Endothelial cell of umbilical vein (primary cell): ENCODE measurements at regions not wholly inside any gene's neighbourhood (a gene's known extent, or its start where the extent isn't known, plus 50 kb on each side); places are given as distances from the start of the nearest gene placed in this dataset.

Source experiments
- BruUV-seq: library from RNA; stranded (reverse); fragments of 400-500 nt; replicated peaks from 2 replicates; lab custom pipeline; 2021; lab: Mats Ljungman, UMichigan
- CTCF ChIA-PET: fragments of 300-600, 350-600 bp; sonication (Branson Sonifier 250); formaldehyde crosslinking; loops from one replicate; lab custom pipeline; 2021; ENCODE audit warnings: antibody characterized with exemption, inconsistent platforms; lab: Charles Lee
- POLR2A ChIA-PET: fragments of 300-600, 350-600 bp; sonication (Branson Sonifier 250); formaldehyde crosslinking; loops from one replicate; lab custom pipeline; 2021; ENCODE audit warnings: antibody characterized with exemption, inconsistent platforms; lab: Charles Lee
- DNase-seq: peaks from one replicate; pipeline ENCODE4 v3.0.0-alpha.2; 2011; ENCODE audit warnings: low read depth, low spot score
- FAIRE-seq: peaks from 2 replicates; lab custom pipeline; 2011; peaks lifted over from hg19 to GRCh38; lab: Jason Lieb, UNC
- H2AFZ ChIP-seq: 2 replicates; pipeline ENCODE4 v1.6.0; 2012; ENCODE audit warnings: low read depth, low read length, control low read depth, inconsistent platforms
- H3K27ac ChIP-seq: 2 replicates; pipeline ENCODE4 v1.5.1; 2011; ENCODE audit warnings: low read depth, mild to moderate bottlenecking, control low read depth, low read length, moderate library complexity; ENCODE audit not compliant: insufficient read depth
- H3K27me3 ChIP-seq, 2 experiments: 2 replicates each; pipeline versions ENCODE4 v1.6.0 to v1.6.1; 2011; ENCODE audit warnings: low read length in 2 of 2, mixed read lengths in 1 of 2; ENCODE audit not compliant: control insufficient read depth in 2 of 2, insufficient read depth in 2 of 2
- H3K36me3 ChIP-seq, 2 experiments: 2 replicates in 1 of 2; 3 replicates in 1 of 2; pipeline ENCODE4 v1.5.1; 2011; ENCODE audit warnings: low read length in 2 of 2, mild to moderate bottlenecking in 1 of 2, moderate library complexity in 1 of 2; ENCODE audit not compliant: control insufficient read depth in 2 of 2, insufficient read depth in 2 of 2; ENCODE audit errors: extremely low read depth in 1 of 2
- H3K4me1 ChIP-seq: 3 replicates; pipeline ENCODE4 v1.5.1; 2011; ENCODE audit warnings: mild to moderate bottlenecking, low read length; ENCODE audit not compliant: control insufficient read depth, insufficient read depth; ENCODE audit errors: extremely low read depth
- H3K4me2 ChIP-seq: 2 replicates; pipeline ENCODE4 v1.6.1; 2011; ENCODE audit warnings: low read length, control low read depth, mixed read lengths; ENCODE audit not compliant: insufficient read depth
- H3K4me3 ChIP-seq, 3 experiments: fragments of 200-600 bp in 1 of 3; sonication (generic), shearing (Covaris generic) in 1 of 3; replicated peaks in 1 of 3; 2 replicates each; pipeline ENCODE4 v1.5.1; 2011 to 2016; ENCODE audit warnings: control low read depth in 3 of 3, low read length in 3 of 3, mild to moderate bottlenecking in 2 of 3, inconsistent platforms in 1 of 3, low read depth in 1 of 3, moderate library complexity in 1 of 3; ENCODE audit not compliant: insufficient read depth in 1 of 3
- H3K79me2 ChIP-seq: 2 replicates; pipeline ENCODE4 v1.6.0; 2012; ENCODE audit warnings: low read length, inconsistent platforms; ENCODE audit not compliant: control insufficient read depth, insufficient read depth
- H3K9ac ChIP-seq: replicated peaks from 2 replicates; pipeline ENCODE3; 2011; ENCODE audit warnings: low read length, control low read depth; ENCODE audit not compliant: insufficient read depth; ENCODE audit errors: extremely low read depth
- H3K9me1 ChIP-seq: replicated peaks from 3 replicates; pipeline ENCODE4 v1.6.0; 2011; ENCODE audit warnings: mild to moderate bottlenecking, low read length; ENCODE audit not compliant: control insufficient read depth, insufficient read depth; ENCODE audit errors: extremely low read depth
- H3K9me3 ChIP-seq: replicated peaks from 2 replicates; pipeline ENCODE4 v1.5.1; 2012; ENCODE audit warnings: low read length, inconsistent platforms; ENCODE audit not compliant: control insufficient read depth, insufficient read depth
- H4K20me1 ChIP-seq: replicated peaks from 2 replicates; pipeline ENCODE3; 2011; ENCODE audit warnings: mild to moderate bottlenecking, low read length; ENCODE audit not compliant: control insufficient read depth, insufficient read depth; ENCODE audit errors: extremely low read depth
- EZH2 ChIP-seq: IDR thresholded peaks from 2 replicates; pipeline ENCODE4 v1.6.1; 2012; ENCODE audit warnings: borderline replicate concordance, low read depth, mild to moderate bottlenecking, moderate library complexity, low read length, inconsistent platforms; ENCODE audit not compliant: severe bottlenecking
- FOS ChIP-seq: IDR thresholded peaks from 2 replicates; pipeline ENCODE4 v1.6.1; 2011; ENCODE audit warnings: mild to moderate bottlenecking, low read length, moderate library complexity, borderline replicate concordance; ENCODE audit not compliant: insufficient read depth
- GATA2 ChIP-seq: IDR thresholded peaks from 2 replicates; pipeline ENCODE4 v1.7.0; 2011; ENCODE audit warnings: low read depth, mild to moderate bottlenecking, moderate library complexity, mixed read lengths, low read length; ENCODE audit not compliant: insufficient read length, insufficient read depth
- JUN ChIP-seq: IDR thresholded peaks from 2 replicates; pipeline ENCODE4 v1.6.1; 2011; ENCODE audit warnings: borderline replicate concordance, low read depth; ENCODE audit not compliant: insufficient read length, insufficient read depth
- MYC ChIP-seq: IDR thresholded peaks from one replicate; pipeline ENCODE4 v1.6.1; 2011; ENCODE audit warnings: mild to moderate bottlenecking, low read depth, low read length
- POLR2A ChIP-seq: IDR thresholded peaks from 2 replicates; pipeline ENCODE4 v1.6.1; 2012; ENCODE audit warnings: low read depth, mild to moderate bottlenecking, control low read depth, low read length
- POLR2AphosphoS5 ChIP-seq: IDR thresholded peaks from 2 replicates; pipeline ENCODE4 v1.6.1; 2012; ENCODE audit warnings: low read depth, mild to moderate bottlenecking, control low read depth, low read length, moderate library complexity; ENCODE audit not compliant: insufficient read depth
- dilution Hi-C: fragments of 300-500 bp; cut with MboI; formaldehyde crosslinking; loops from one replicate; pipeline ENCODE4 v1.15.0; 2019; ENCODE audit warnings: low sequenced_read_pairs; ENCODE audit not compliant: extremely low pct_ligation_motif_present
- intact Hi-C: fragments of 100-400 bp; cut with micrococcal nuclease; formaldehyde crosslinking; loops from one replicate; pipeline ENCODE4 v1.10.0; 2022
- TF ChIP-seq, protein P1 (sequence below), 2 donors: IDR thresholded peaks; 1 replicate in 1 of 2; 2 replicates in 1 of 2; pipeline ENCODE4 v1.5.1; 2011; ENCODE audit warnings: low read length in 2 of 2, mild to moderate bottlenecking in 2 of 2, moderate library complexity in 2 of 2, control low read depth in 1 of 2, inconsistent platforms in 1 of 2, low read depth in 1 of 2; ENCODE audit not compliant: insufficient read depth in 1 of 2; ENCODE audit errors: extremely low read depth in 1 of 2
- TF ChIP-seq, protein P2 (sequence below): IDR thresholded peaks from 2 replicates; pipeline ENCODE4 v1.6.1; 2011; ENCODE audit not compliant: insufficient read depth, insufficient read length

DNA sequence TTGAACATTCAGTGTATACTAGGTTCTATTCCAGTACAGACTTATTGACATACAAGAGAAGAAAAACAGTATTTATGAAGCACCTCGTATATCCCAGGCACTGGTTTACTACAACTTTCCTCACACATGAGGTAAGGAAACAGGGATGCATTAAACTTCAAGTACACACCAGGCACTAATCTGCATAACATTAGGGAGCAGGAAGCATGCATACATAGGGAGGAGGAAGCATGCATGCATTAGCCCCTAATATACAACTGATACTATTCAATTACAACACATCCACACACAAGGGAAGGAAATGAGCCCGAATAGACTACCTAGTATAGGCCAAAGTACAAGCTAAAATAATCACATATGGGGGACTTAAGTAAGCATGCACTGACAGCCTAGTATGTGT is 525.3 kb downstream of the SUCLG1 start:
- FAIRE-seq (no peak), DNase-seq (no peak)
- H3K9me1 ChIP-seq, result no peaks in the 10 kb centered on the region
- H3K27me3 ChIP-seq, result no peaks in the 10 kb centered on the region
- no peaks in the 10 kb centered on the region for H3K79me2 ChIP-seq
- intact Hi-C loops, result no loop called here
- dilution Hi-C loops, result no loop called here
- no peaks in the 10 kb centered on the region for H3K9me3 ChIP-seq
- H3K4me3 ChIP-seq, result no peak overlapping the region
- POLR2A ChIA-PET, result no interaction called here
- H3K4me2 ChIP-seq, result no peak overlapping the region
- no peak overlapping the region for H2AFZ ChIP-seq
- H3K9ac ChIP-seq, result no peak overlapping the region
- BruUV-seq, result no TSS peak
- TF ChIP-seq EZH2 (no peak), POLR2AphosphoS5 (no peak), POLR2A (no peak), FOS (no peak), JUN (no peak), GATA2 (no peak), MYC (no peak)
- TF ChIP-seq, protein P1, sequence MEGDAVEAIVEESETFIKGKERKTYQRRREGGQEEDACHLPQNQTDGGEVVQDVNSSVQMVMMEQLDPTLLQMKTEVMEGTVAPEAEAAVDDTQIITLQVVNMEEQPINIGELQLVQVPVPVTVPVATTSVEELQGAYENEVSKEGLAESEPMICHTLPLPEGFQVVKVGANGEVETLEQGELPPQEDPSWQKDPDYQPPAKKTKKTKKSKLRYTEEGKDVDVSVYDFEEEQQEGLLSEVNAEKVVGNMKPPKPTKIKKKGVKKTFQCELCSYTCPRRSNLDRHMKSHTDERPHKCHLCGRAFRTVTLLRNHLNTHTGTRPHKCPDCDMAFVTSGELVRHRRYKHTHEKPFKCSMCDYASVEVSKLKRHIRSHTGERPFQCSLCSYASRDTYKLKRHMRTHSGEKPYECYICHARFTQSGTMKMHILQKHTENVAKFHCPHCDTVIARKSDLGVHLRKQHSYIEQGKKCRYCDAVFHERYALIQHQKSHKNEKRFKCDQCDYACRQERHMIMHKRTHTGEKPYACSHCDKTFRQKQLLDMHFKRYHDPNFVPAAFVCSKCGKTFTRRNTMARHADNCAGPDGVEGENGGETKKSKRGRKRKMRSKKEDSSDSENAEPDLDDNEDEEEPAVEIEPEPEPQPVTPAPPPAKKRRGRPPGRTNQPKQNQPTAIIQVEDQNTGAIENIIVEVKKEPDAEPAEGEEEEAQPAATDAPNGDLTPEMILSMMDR (IDR thresholded peaks at IDR 0.05; ENCODE audit: extremely low read depth in 1 of 2, insufficient read depth in 1 of 2, low read depth in 1 of 2, low read length in 2 of 2), result no peak
- TF ChIP-seq, protein P2, sequence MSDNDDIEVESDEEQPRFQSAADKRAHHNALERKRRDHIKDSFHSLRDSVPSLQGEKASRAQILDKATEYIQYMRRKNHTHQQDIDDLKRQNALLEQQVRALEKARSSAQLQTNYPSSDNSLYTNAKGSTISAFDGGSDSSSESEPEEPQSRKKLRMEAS, result no peak
- no peaks in the 10 kb centered on the region for H3K4me1 ChIP-seq
- CTCF ChIA-PET, result no interaction called here
- H4K20me1 ChIP-seq, result no peaks in the 10 kb centered on the region
- no peak overlapping the region for H3K27ac ChIP-seq
- H3K36me3 ChIP-seq, result no peaks in the 10 kb centered on the region
